ENCODE measurements at regions not wholly inside any gene's neighbourhood (a gene's known extent, or its start where the extent isn't known, plus 50 kb on each side); places are given as distances from the start of the nearest gene placed in this dataset.
"Not testable (repeated sequence)": the region's sequence is repeated elsewhere in the genome, so short reads cannot be mapped to it uniquely, and the experiment has no call there.

- H3K4me3 Mint-ChIP-seq; H3K36me3 ChIP-seq (ENCODE audit: insufficient read depth, low read length); H3K4me1 Mint-ChIP-seq (ENCODE audit: low read depth); POLR2A ChIA-PET; ATAC-seq (ENCODE audit: poor library complexity); H3K27me3 ChIP-seq (ENCODE audit: control insufficient read depth in 1 of 2, insufficient read depth in 2 of 2, low read length in 2 of 2); intact Hi-C loops (cut with DNase I, micrococcal nuclease); H3K27me3 Mint-ChIP-seq; H3K36me3 Mint-ChIP-seq (ENCODE audit: low read depth); H3K27ac ChIP-seq (ENCODE audit: low read depth in 1 of 2, low read length in 2 of 2); H3K9me3 ChIP-seq (ENCODE audit: control insufficient read depth in 1 of 2, insufficient read depth in 1 of 2, low read length in 2 of 2); H3K4me1 ChIP-seq (ENCODE audit: insufficient read depth, low read length); H3K4me3 ChIP-seq (ENCODE audit: low read length); DNase-seq; H3K27ac Mint-ChIP-seq; H3K9me3 Mint-ChIP-seq; CTCF ChIA-PET: not testable (repeated sequence)
These were observed 116.4 kb downstream of the TLR5 start for GRCh38 chr1:223026639-223027038.

GRCh38 chr1:223029985-223030769, 112.9 kb downstream of the TLR5 start:
- H3K4me1 Mint-ChIP-seq (ENCODE audit: low read depth), result no peaks in the 10 kb centered on the region

GRCh38 chr1:223030871-223031400, 112.1 kb downstream of the TLR5 start:
- ATAC-seq (ENCODE audit: poor library complexity), result no peak

More at GRCh38 chr1:223029985-223030769, 112.9 kb downstream of the TLR5 start:
- ChIA-PET POLR2A (no interaction called here), CTCF (no interaction called here)
- ATAC-seq (ENCODE audit: poor library complexity) (no peak), DNase-seq (no peak)
- TF ChIP-seq CTCF (IDR thresholded peaks at IDR 0.05), result no peak
- no peaks in the 10 kb centered on the region for H3K27me3 ChIP-seq (ENCODE audit: control insufficient read depth in 1 of 2, insufficient read depth in 2 of 2, low read length in 2 of 2)
- Mint-ChIP-seq H3K9me3 (no peaks in the 10 kb centered on the region), H3K27ac (no peak overlapping the region), H3K27me3 (no peaks in the 10 kb centered on the region), H3K4me3 (no peak overlapping the region), H3K36me3 (ENCODE audit: low read depth) (no peaks in the 10 kb centered on the region)
- no peak overlapping the region for H3K27ac ChIP-seq (ENCODE audit: low read depth in 1 of 2, low read length in 2 of 2)
- H3K9me3 ChIP-seq (ENCODE audit: control insufficient read depth in 1 of 2, insufficient read depth in 1 of 2, low read length in 2 of 2), result no peaks in the 10 kb centered on the region
- H3K4me1 ChIP-seq (ENCODE audit: insufficient read depth, low read length), result no peaks in the 10 kb centered on the region
- intact Hi-C loops (cut with DNase I, micrococcal nuclease), result no loop called here
- no peaks in the 10 kb centered on the region for H3K36me3 ChIP-seq (ENCODE audit: insufficient read depth, low read length)
- no peak overlapping the region for H3K4me3 ChIP-seq (ENCODE audit: low read length)

More at GRCh38 chr1:223030871-223031400, 112.1 kb downstream of the TLR5 start:
- Histone ChIP-seq H3K4me1 (ENCODE audit: insufficient read depth, low read length) (no peaks in the 10 kb centered on the region), H3K36me3 (ENCODE audit: insufficient read depth, low read length) (no peaks in the 10 kb centered on the region), H3K27me3 (ENCODE audit: control insufficient read depth in 1 of 2, insufficient read depth in 2 of 2, low read length in 2 of 2) (no peaks in the 10 kb centered on the region), H3K27ac (ENCODE audit: low read depth in 1 of 2, low read length in 2 of 2) (no peak overlapping the region), H3K9me3 (ENCODE audit: control insufficient read depth in 1 of 2, insufficient read depth in 1 of 2, low read length in 2 of 2) (no peaks in the 10 kb centered on the region), H3K4me3 (ENCODE audit: low read length) (no peak overlapping the region)
- no peak for DNase-seq
- intact Hi-C loops (cut with DNase I, micrococcal nuclease), result no loop called here
- Mint-ChIP-seq H3K4me1 (ENCODE audit: low read depth) (no peaks in the 10 kb centered on the region), H3K27ac (no peak overlapping the region), H3K9me3 (no peaks in the 10 kb centered on the region), H3K27me3 (no peaks in the 10 kb centered on the region), H3K4me3 (no peak overlapping the region), H3K36me3 (ENCODE audit: low read depth) (no peaks in the 10 kb centered on the region)
- POLR2A ChIA-PET, result no interaction called here
- TF ChIP-seq CTCF (IDR thresholded peaks at IDR 0.05), result no peak
- CTCF ChIA-PET, result no interaction called here
